K562 (cell line): ENCODE measurements at regions not wholly inside any gene's neighbourhood (a gene's known extent, or its start where the extent isn't known, plus 50 kb on each side); places are given as distances from the start of the nearest gene placed in this dataset.

ENCODE experiments used
- ATAC-seq: fragments of 200-7000 bp; cut with Tn5 transposase; 3 replicates; pipeline ENCODE4 v1.9.1; 2020; ENCODE audit warnings: moderate library complexity
- BruUV-seq: library from RNA; stranded (reverse); fragments of 400-500 nt; replicated peaks from 2 replicates; lab custom pipeline; 2021; lab: Mats Ljungman, UMichigan
- CTCF ChIA-PET: fragments of 300-600 bp; formaldehyde crosslinking; extraction: SDS; loops from one replicate; lab custom pipeline; 2021; ENCODE audit warnings: low intra/inter-chr PET ratio; lab: Yijun Ruan, JAX
- POLR2A ChIA-PET: fragments of 300-600, 350-650 bp; sonication (Branson Sonifier 250); formaldehyde crosslinking; extraction: SDS; loops from one replicate; lab custom pipeline; 2021; ENCODE audit warnings: antibody characterized with exemption, inconsistent platforms; lab: Yijun Ruan, JAX
- DNase-seq, 4 experiments: peaks; one replicate each; pipeline versions ENCODE4 v3.0.0 to v3.0.0-alpha.2; 2011 to 2018; ENCODE audit warnings: low spot score in 3 of 4, mixed read lengths in 3 of 4; ENCODE audit errors: extremely low read depth in 1 of 4
- FAIRE-seq: peaks from 2 replicates; lab custom pipeline; 2011; peaks lifted over from hg19 to GRCh38; lab: Jason Lieb, UNC
- H2AFZ ChIP-seq: 2 replicates; pipeline ENCODE4 v1.6.0; 2011; ENCODE audit warnings: low read depth, low read length, control low read depth, inconsistent platforms
- H3K27ac ChIP-seq: fragments of 200-600 bp; 3 replicates; pipeline ENCODE4 v1.8.0; 2011; ENCODE audit warnings: low read depth, mild to moderate bottlenecking, control low read depth, inconsistent platforms, low read length, moderate library complexity, mixed read lengths; ENCODE audit errors: extremely low read depth
- H3K27me3 ChIP-seq, 2 experiments: fragments of 300-600 bp in 1 of 2; 2 replicates in 1 of 2; 3 replicates in 1 of 2; pipeline versions ENCODE4 v1.6.0 to v1.8.0; 2011; ENCODE audit warnings: inconsistent platforms in 2 of 2, low read length in 2 of 2, mild to moderate bottlenecking in 1 of 2, mixed read lengths in 1 of 2, moderate library complexity in 1 of 2; ENCODE audit not compliant: control insufficient read depth in 2 of 2, insufficient read depth in 2 of 2
- H3K36me3 ChIP-seq: fragments of 300-600 bp; 3 replicates; pipeline ENCODE4 v1.8.0; 2011; ENCODE audit warnings: mild to moderate bottlenecking, low read length, inconsistent platforms; ENCODE audit not compliant: control insufficient read depth, insufficient read depth
- H3K4me1 ChIP-seq, 2 experiments: fragments of 200-600 bp in 1 of 2; replicated peaks in 1 of 2; 2 replicates in 1 of 2; 3 replicates in 1 of 2; pipeline versions ENCODE4 v1.5.1 to v1.8.0; 2011; ENCODE audit warnings: inconsistent platforms in 2 of 2, low read length in 2 of 2, mild to moderate bottlenecking in 1 of 2, mixed read lengths in 1 of 2, moderate library complexity in 1 of 2; ENCODE audit not compliant: control insufficient read depth in 2 of 2, insufficient read depth in 2 of 2
- H3K4me2 ChIP-seq: 2 replicates; pipeline ENCODE4 v1.6.1; 2011; ENCODE audit warnings: low read length, control low read depth, inconsistent platforms, mixed read lengths; ENCODE audit not compliant: insufficient read depth
- H3K4me3 ChIP-seq: fragments of 200-600 bp; sonication (generic), shearing (Covaris generic); 2 replicates; pipeline ENCODE4 v1.5.1; 2016; ENCODE audit warnings: control low read depth, inconsistent platforms
- H3K79me2 ChIP-seq: fragments of 200-600 bp; 3 replicates; pipeline ENCODE4 v1.8.0; 2011; ENCODE audit warnings: low read length, inconsistent platforms; ENCODE audit not compliant: control insufficient read depth, insufficient read depth
- H3K9ac ChIP-seq, 2 experiments: 2 replicates each; pipeline versions ENCODE4 v1.6.0 to v1.6.1; 2011; ENCODE audit warnings: low read depth in 2 of 2, low read length in 2 of 2, control low read depth in 1 of 2, inconsistent platforms in 1 of 2, mild to moderate bottlenecking in 1 of 2, mixed read lengths in 1 of 2; ENCODE audit not compliant: insufficient read depth in 1 of 2
- H3K9me1 ChIP-seq: one replicate; pipeline ENCODE4 v1.6.0; 2011; ENCODE audit warnings: inconsistent platforms, mild to moderate bottlenecking, low read length, moderate library complexity; ENCODE audit not compliant: control insufficient read depth, insufficient read depth
- H3K9me3 ChIP-seq: replicated peaks from 2 replicates; pipeline ENCODE4 v1.5.1; 2011; ENCODE audit warnings: low read depth, low read length, inconsistent platforms; ENCODE audit not compliant: control insufficient read depth, insufficient read depth
- H4K20me1 ChIP-seq: replicated peaks from 2 replicates; pipeline ENCODE4 v1.6.1; 2011; ENCODE audit warnings: low read length, inconsistent platforms, mixed read lengths; ENCODE audit not compliant: control insufficient read depth, insufficient read depth
- ARNT ChIP-seq, 2 experiments: fragments of 450-650 bp; IDR thresholded peaks; 2 replicates each; pipeline ENCODE4 v1.6.1; 2016; ENCODE audit warnings: mild to moderate bottlenecking in 1 of 2
- DEAF1 ChIP-seq: fragments of 450-650 bp; formaldehyde crosslinking; IDR thresholded peaks from 2 replicates; pipeline ENCODE4 v1.4.0; 2020; ENCODE audit warnings: mild to moderate bottlenecking, moderate library complexity
- GATA2 ChIP-seq: sonication (generic); formaldehyde crosslinking; IDR thresholded peaks from 2 replicates; pipeline ENCODE4 v1.4.0; 2020; ENCODE audit warnings: mild to moderate bottlenecking, missing genetic modification reagents
- KAT2B ChIP-seq: IDR thresholded peaks from one replicate; pipeline ENCODE4 v1.6.1; 2012; ENCODE audit warnings: low read depth, mild to moderate bottlenecking, control low read depth, inconsistent platforms, low read length, moderate library complexity
- KHSRP ChIP-seq: fragments of 450-650 bp; IDR thresholded peaks from 2 replicates; pipeline ENCODE4 v1.6.1; 2017
- MED1 ChIP-seq: sonication (generic); formaldehyde crosslinking; IDR thresholded peaks from 2 replicates; pipeline ENCODE4 v1.8.1; 2023; ENCODE audit warnings: missing genetic modification reagents, borderline replicate concordance
- MYBL2 ChIP-seq, 2 experiments: fragments of 450-650 bp in 1 of 2; sonication (generic) in 1 of 2; formaldehyde crosslinking in 1 of 2; IDR thresholded peaks; 2 replicates each; pipeline versions ENCODE4 v1.6.1 to v1.8.1; 2017 to 2022; ENCODE audit warnings: borderline replicate concordance in 1 of 2, inconsistent platforms in 1 of 2, low read depth in 1 of 2, mild to moderate bottlenecking in 1 of 2, missing genetic modification reagents in 1 of 2, moderate library complexity in 1 of 2
- PTRF ChIP-seq: fragments of 450-650 bp; IDR thresholded peaks from 2 replicates; pipeline ENCODE4 v1.6.1; 2016; ENCODE audit warnings: mild to moderate bottlenecking, missing genetic modification characterization, missing compliant biosample characterization
- STAT5B ChIP-seq: fragments of 250-450 bp; sonication (Bioruptor Pico); IDR thresholded peaks from 2 replicates; pipeline ENCODE4 v1.8.0; 2021; ENCODE audit warnings: mild to moderate bottlenecking, inconsistent platforms
- TCF3 ChIP-seq: sonication (generic); formaldehyde crosslinking; IDR thresholded peaks from 2 replicates; pipeline ENCODE4 v1.4.0; 2020; ENCODE audit warnings: mild to moderate bottlenecking, missing genetic modification reagents
- ZBTB11 ChIP-seq, 3 experiments: fragments of 200-800 bp in 1 of 3; fragments of 250-450 bp in 1 of 3; fragments of 450-650 bp in 1 of 3; sonication (Bioruptor Pico) in 1 of 3; sonication (Bioruptor generic) in 1 of 3; formaldehyde crosslinking in 1 of 3; IDR thresholded peaks; 2 replicates each; pipeline versions ENCODE4 v1.6.1 to v1.8.0; 2016 to 2022; ENCODE audit warnings: mild to moderate bottlenecking in 2 of 3, missing genetic modification characterization in 2 of 3, missing compliant biosample characterization in 1 of 3, moderate library complexity in 1 of 3
- ZFP1 ChIP-seq: fragments of 450-650 bp; formaldehyde crosslinking; IDR thresholded peaks from 2 replicates; pipeline ENCODE4 v1.4.0; 2020; ENCODE audit warnings: mild to moderate bottlenecking, mixed read lengths
- ZNF253 ChIP-seq: fragments of 250-450 bp; sonication (Bioruptor Pico); conservative IDR thresholded peaks from 2 replicates; pipeline ENCODE4 v1.6.1; 2021; ENCODE audit warnings: mild to moderate bottlenecking
- ZNF778 ChIP-seq: fragments of 450-650 bp; formaldehyde crosslinking; IDR thresholded peaks from 2 replicates; pipeline ENCODE4 v1.4.0; 2020; ENCODE audit warnings: mild to moderate bottlenecking, moderate library complexity
- whole genome bisulfite sequencing: fragments of 100-300 bp; shearing (Covaris generic); methylation state at CpG from one replicate; pipeline ENCODE4 v1.1.6; 2016; ENCODE audit warnings: low coverage, mixed read lengths; ENCODE audit not compliant: insufficient coverage; ENCODE audit errors: missing lambda C conversion rate; 5-methylcytosine and 5-hydroxymethylcytosine counted together
- in situ Hi-C: fragments of 300-500 bp; cut with MboI; formaldehyde crosslinking; loops from 4 replicates; pipeline ENCODE4 v1.15.0; 2018; ENCODE audit warnings: inconsistent platforms, mixed read lengths
- intact Hi-C: fragments of 100-400 bp; cut with micrococcal nuclease; formaldehyde crosslinking; loops from 2 replicates; pipeline ENCODE4 v1.14.2; 2022

GRCh38 chr13:65339241-65339640 lies 1890.9 kb downstream of the PCDH9 start:
- H3K4me2 ChIP-seq: no peak overlapping the region
- TF ChIP-seq ARNT (IDR thresholded peaks at IDR 0.05): no peak
- no peak for TF ChIP-seq KAT2B
- no peak for TF ChIP-seq ZBTB11 (CRISPR knock-in tag; IDR thresholded peaks at IDR 0.05)
- TF ChIP-seq ZFP1 (CRISPR knock-in tag): no peak
- TF ChIP-seq KHSRP: no peak
- TF ChIP-seq STAT5B (CRISPR knock-in tag): no peak
- no peak for TF ChIP-seq DEAF1
- no peak for TF ChIP-seq ZNF253
- TF ChIP-seq GATA2: no peak
- no peak for TF ChIP-seq MED1
- TF ChIP-seq TCF3 (CRISPR knock-in tag): no peak
- TF ChIP-seq MYBL2 (IDR thresholded peaks at IDR 0.05; ENCODE audit: low read depth): no peak
- TF ChIP-seq MYBL2 (CRISPR knock-in tag; IDR thresholded peaks at IDR 0.05; ENCODE audit: borderline replicate concordance): no peak
- no peak for TF ChIP-seq ZNF778 (CRISPR knock-in tag)
- TF ChIP-seq PTRF (tag): no peak
- POLR2A ChIA-PET: no interaction called here
- in situ Hi-C loops: no loop called here
- no peaks in the 10 kb centered on the region for H3K9me1 ChIP-seq
- no peak overlapping the region for H2AFZ ChIP-seq
- no peaks in the 10 kb centered on the region for H3K9me3 ChIP-seq
- H3K27ac ChIP-seq: no peak overlapping the region
- no peaks in the 10 kb centered on the region for H3K36me3 ChIP-seq
- no peaks in the 10 kb centered on the region for H3K27me3 ChIP-seq
- no peaks in the 10 kb centered on the region for H4K20me1 ChIP-seq
- no peak for DNase-seq
- CTCF ChIA-PET: no interaction called here
- H3K4me3 ChIP-seq: no peak overlapping the region
- no peak overlapping the region for H3K9ac ChIP-seq
- BruUV-seq: no TSS peak
- WGBS: 3% methylated on average over 3 of the region's 3 CpGs
- H3K4me1 ChIP-seq: no peaks in the 10 kb centered on the region
- ATAC-seq: no peak
- no peaks in the 10 kb centered on the region for H3K79me2 ChIP-seq
- no peak for FAIRE-seq
- intact Hi-C loops: no loop called here
